C1 segment of cervical spinal cord (tissue), 14 donors: ENCODE measurements at regions not wholly inside any gene's neighbourhood (a gene's known extent, or its start where the extent isn't known, plus 50 kb on each side); places are given as distances from the start of the nearest gene placed in this dataset.
"Not testable (repeated sequence)": the region's sequence is repeated elsewhere in the genome, so short reads cannot be mapped to it uniquely, and the experiment has no call there.

Experiments
- DNase-seq, 14 donors: peaks; one replicate each; lab custom pipeline; 2025; lab: John Stamatoyannopoulos, UW

GRCh38 chr3:6679510-6679909 lies 181.4 kb upstream of the GRM7 start:
- no peak for DNase-seq

GRCh38 chr3:6680119-6680806 lies 180.7 kb upstream of the GRM7 start:
- no peak for DNase-seq

- DNase-seq: no peak
Observed at GRCh38 chr3:6697285-6697684, 163.6 kb upstream of the GRM7 start.

GRCh38 chr3:6697722-6698121 lies 163.2 kb upstream of the GRM7 start:
- DNase-seq: no peak

GRCh38 chr3:6704817-6705216 lies 156.1 kb upstream of the GRM7 start:
- not testable (repeated sequence) for DNase-seq

GRCh38 chr3:6706777-6707176 lies 154.1 kb upstream of the GRM7 start:
- no peak for DNase-seq

GRCh38 chr3:6709178-6709577 lies 151.7 kb upstream of the GRM7 start:
- DNase-seq: no peak

GRCh38 chr3:6714962-6715361 lies 146.0 kb upstream of the GRM7 start:
- no peak for DNase-seq

- no peak for DNase-seq
Observed at GRCh38 chr3:6716420-6716819, 144.5 kb upstream of the GRM7 start.

GRCh38 chr3:6717026-6717943 lies 143.6 kb upstream of the GRM7 start:
- no peak for DNase-seq

- DNase-seq: no peak
Observed at GRCh38 chr3:6719999-6720398, 140.9 kb upstream of the GRM7 start.

GRCh38 chr3:6721491-6721890 lies 139.4 kb upstream of the GRM7 start:
- no peak for DNase-seq

GRCh38 chr3:6723205-6723604 lies 137.7 kb upstream of the GRM7 start:
- DNase-seq: no peak

GRCh38 chr3:6726811-6727210 lies 134.1 kb upstream of the GRM7 start:
- DNase-seq: no peak

GRCh38 chr3:6732807-6733206 lies 128.1 kb upstream of the GRM7 start:
- DNase-seq: no peak

- DNase-seq: no peak
Observed at GRCh38 chr3:6733699-6734394, 127.1 kb upstream of the GRM7 start.

- no peak for DNase-seq
Observed at GRCh38 chr3:6734395-6734746, 126.5 kb upstream of the GRM7 start.

- no peak for DNase-seq
Observed at GRCh38 chr3:6736836-6737629, 123.9 kb upstream of the GRM7 start.

- no peak for DNase-seq
Observed at GRCh38 chr3:6737630-6738029, 123.3 kb upstream of the GRM7 start.

GRCh38 chr3:6739288-6739687 lies 121.6 kb upstream of the GRM7 start:
- DNase-seq: no peak

- DNase-seq: no peak
Observed at GRCh38 chr3:6743067-6743720, 117.7 kb upstream of the GRM7 start.
